GM12878 (cell line): ENCODE measurements at regions not wholly inside any gene's neighbourhood (a gene's known extent, or its start where the extent isn't known, plus 50 kb on each side); places are given as distances from the start of the nearest gene placed in this dataset.
A peak's percentile ranks its signal among the peaks of the same experiment; 100 is the strongest.

Experiments used
- ATAC-seq: fragments of 200-7000 bp; cut with Tn5 transposase; 3 replicates; pipeline ENCODE4 v1.9.1; 2020; ENCODE audit warnings: mild to moderate bottlenecking, moderate library complexity
- BruUV-seq: library from RNA; stranded (reverse); fragments of 400-500 nt; replicated peaks from 2 replicates; lab custom pipeline; 2021; lab: Mats Ljungman, UMichigan
- CTCF ChIA-PET: fragments of 300-600 bp; sonication (Branson Sonifier 250); formaldehyde crosslinking; extraction: SDS; loops from one replicate; lab custom pipeline; 2021; ENCODE audit warnings: inconsistent platforms; lab: Yijun Ruan, JAX
- POLR2A ChIA-PET: fragments of 350-600 bp; formaldehyde crosslinking; extraction: SDS; loops from one replicate; lab custom pipeline; 2021; ENCODE audit warnings: inconsistent platforms; lab: Charles Lee
- RAD21 ChIA-PET: fragments of 300-600 bp; sonication (Branson Sonifier 250); formaldehyde crosslinking; loops from one replicate; lab custom pipeline; 2023; ENCODE audit warnings: antibody characterized with exemption; ENCODE audit not compliant: unreplicated experiment; lab: Charles Lee
- SMC1A ChIA-PET: fragments of 300-600 bp; sonication (Branson Sonifier 250); formaldehyde crosslinking; loops from one replicate; lab custom pipeline; 2023; ENCODE audit not compliant: unreplicated experiment, uncharacterized antibody; lab: Charles Lee
- DNase-seq: peaks from one replicate; pipeline ENCODE4 v3.0.0-alpha.2; 2011; ENCODE audit warnings: low read depth, low spot score
- FAIRE-seq: peaks from 3 replicates; lab custom pipeline; 2011; peaks lifted over from hg19 to GRCh38; lab: Jason Lieb, UNC
- H2AFZ ChIP-seq: 2 replicates; pipeline ENCODE4 v1.6.0; 2011; ENCODE audit warnings: low read depth, low read length, control low read depth; ENCODE audit not compliant: control insufficient read depth
- H3K27ac ChIP-seq: 2 replicates; pipeline ENCODE4 v1.5.1; 2011; ENCODE audit warnings: control low read depth; ENCODE audit not compliant: control insufficient read depth, insufficient read depth
- H3K27me3 ChIP-seq, 2 experiments: replicated peaks in 1 of 2; 2 replicates each; pipeline versions ENCODE4 v1.6.0 to v1.6.1; 2011; ENCODE audit warnings: low read length in 1 of 2; ENCODE audit not compliant: control insufficient read depth in 2 of 2, insufficient read depth in 2 of 2
- H3K36me3 ChIP-seq, 2 experiments: 2 replicates each; pipeline ENCODE4 v1.5.1; 2011; ENCODE audit warnings: low read length in 1 of 2; ENCODE audit not compliant: control insufficient read depth in 2 of 2, insufficient read depth in 2 of 2
- H3K4me1 ChIP-seq: 2 replicates; pipeline ENCODE4 v1.6.1; 2011; ENCODE audit warnings: mild to moderate bottlenecking, low read length, moderate library complexity, mixed read lengths; ENCODE audit not compliant: control insufficient read depth, insufficient read depth
- H3K4me2 ChIP-seq: 2 replicates; pipeline ENCODE4 v1.6.0; 2011; ENCODE audit warnings: control low read depth; ENCODE audit not compliant: control insufficient read depth, insufficient read depth
- H3K4me3 ChIP-seq: fragments of 200-600 bp; sonication (generic); 2 replicates; pipeline ENCODE4 v1.5.1; 2016
- H3K79me2 ChIP-seq: 2 replicates; pipeline ENCODE4 v1.6.0; 2011; ENCODE audit warnings: low read length; ENCODE audit not compliant: control insufficient read depth, insufficient read depth
- H3K9ac ChIP-seq: 2 replicates; pipeline ENCODE4 v1.8.0; 2011; ENCODE audit warnings: low read length, control low read depth, mixed read lengths; ENCODE audit not compliant: control insufficient read depth, insufficient read depth
- H3K9me3 ChIP-seq: replicated peaks from 3 replicates; pipeline ENCODE4 v1.5.1; 2011; ENCODE audit warnings: mild to moderate bottlenecking, low read length; ENCODE audit not compliant: control insufficient read depth, insufficient read depth
- H4K20me1 ChIP-seq: 2 replicates; pipeline ENCODE4 v1.6.0; 2011; ENCODE audit not compliant: control insufficient read depth, insufficient read depth
- EED ChIP-seq: sonication (generic); IDR thresholded peaks from 2 replicates; pipeline ENCODE4 v1.6.1; 2016; ENCODE audit warnings: antibody characterized with exemption, low read depth
- FOS ChIP-seq: IDR thresholded peaks from 3 replicates; pipeline ENCODE4 v1.6.1; 2011; ENCODE audit warnings: borderline replicate concordance; ENCODE audit not compliant: insufficient read length; ENCODE audit errors: extremely low read depth
- KAT2A ChIP-seq: conservative IDR thresholded peaks from 2 replicates; pipeline ENCODE4 v1.6.1; 2011; ENCODE audit warnings: low read depth, low read length; ENCODE audit not compliant: control insufficient read depth
- MTA2 ChIP-seq: fragments of 450-650 bp; IDR thresholded peaks from 2 replicates; pipeline ENCODE4 v1.6.1; 2016; ENCODE audit warnings: low read depth, mild to moderate bottlenecking, moderate library complexity
- MXI1 ChIP-seq: fragments of 150-350 bp; IDR thresholded peaks from 2 replicates; pipeline ENCODE4 v1.6.1; 2011; ENCODE audit warnings: low read depth, mild to moderate bottlenecking, inconsistent platforms, low read length, improper control_type of control experiment
- NFYA ChIP-seq: IDR thresholded peaks from 2 replicates; pipeline ENCODE4 v1.6.1; 2011; ENCODE audit warnings: low read depth, mild to moderate bottlenecking, low read length, improper control_type of control experiment, borderline replicate concordance
- PAX5 ChIP-seq: IDR thresholded peaks from 2 replicates; pipeline ENCODE4 v1.6.1; 2011; ENCODE audit warnings: low read depth, low read length, borderline replicate concordance
- RAD51 ChIP-seq: fragments of 450-650 bp; IDR thresholded peaks from 2 replicates; pipeline ENCODE4 v1.6.1; 2016; ENCODE audit warnings: moderate library complexity, mild to moderate bottlenecking, inconsistent platforms
- RB1 ChIP-seq: fragments of 450-650 bp; formaldehyde crosslinking; IDR thresholded peaks from 2 replicates; pipeline ENCODE4 v1.6.1; 2017; ENCODE audit warnings: mild to moderate bottlenecking, borderline replicate concordance
- RFX5 ChIP-seq: IDR thresholded peaks from 2 replicates; pipeline ENCODE4 v1.6.1; 2011; ENCODE audit warnings: low read depth, low read length, improper control_type of control experiment
- SP1 ChIP-seq: IDR thresholded peaks from one replicate; pipeline ENCODE4 v1.6.1; 2011; ENCODE audit warnings: low read depth, low read length
- SPI1 ChIP-seq: IDR thresholded peaks from 2 replicates; pipeline ENCODE4 v1.6.1; 2011; ENCODE audit warnings: low read depth, mild to moderate bottlenecking, low read length, moderate library complexity, borderline replicate concordance; ENCODE audit not compliant: insufficient read depth
- TARDBP ChIP-seq: IDR thresholded peaks from 2 replicates; pipeline ENCODE4 v1.6.1; 2016; ENCODE audit warnings: borderline replicate concordance
- WGBS: methylation state at CpG from one replicate; pipeline ENCODE4 v1.1.6; 2016; ENCODE audit warnings: low lambda C conversion rate; ENCODE audit not compliant: insufficient replicate concordance, insufficient coverage; ENCODE audit errors: missing lambda C conversion rate; 5-methylcytosine and 5-hydroxymethylcytosine counted together
- in situ Hi-C: fragments of 300-500 bp; cut with MboI; formaldehyde crosslinking; loops from 9 replicates; pipeline ENCODE4 v1.14.3; 2018; ENCODE audit warnings: mixed read lengths
- intact Hi-C: fragments of 100-400 bp; cut with micrococcal nuclease; formaldehyde crosslinking; loops from one replicate; pipeline ENCODE4 v1.14.2; 2022; ENCODE audit not compliant: unreplicated experiment
- TF ChIP-seq, protein P1 (sequence below): fragments of 150-350 bp; IDR thresholded peaks from 2 replicates; pipeline ENCODE4 v1.6.1; 2014; ENCODE audit warnings: mild to moderate bottlenecking, low read depth, low read length
- TF ChIP-seq, protein P2 (sequence below): IDR thresholded peaks from 2 replicates; pipeline ENCODE4 v1.6.1; 2011; ENCODE audit warnings: borderline replicate concordance, low read depth, mild to moderate bottlenecking, moderate library complexity, mixed read lengths, low read length; ENCODE audit not compliant: insufficient read depth; ENCODE audit errors: extremely low read length

DNA sequence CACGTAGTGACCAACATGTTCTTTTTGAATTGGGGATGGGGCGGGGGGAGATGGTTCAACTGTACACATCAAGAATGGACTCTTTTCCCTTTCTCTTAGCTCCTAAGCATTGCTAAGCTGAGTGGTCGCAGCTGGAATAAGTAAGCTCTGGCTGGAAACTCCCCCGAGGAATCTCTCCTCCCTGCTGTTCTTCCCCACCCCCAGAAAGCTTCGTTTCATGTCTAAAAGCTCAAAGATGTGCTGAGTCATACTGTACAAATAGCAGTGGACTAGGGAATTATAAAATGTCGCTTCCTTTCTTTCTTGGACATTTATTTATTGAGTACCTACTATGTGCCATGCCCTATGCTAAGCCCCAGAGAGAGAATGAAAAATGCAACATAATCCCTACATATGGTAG, 191.1 kb upstream of the ADO start:
- no peaks in the 10 kb centered on the region for H3K27me3 ChIP-seq
- in situ Hi-C loops (loop anchor here (5.0 kb wide), 1 partner anchor 199 kb away; no protein-coding TSS in a partner anchor), intact Hi-C loops (loop anchor here (5.0 kb wide), 3 partner anchors 94 to 544 kb away; no protein-coding TSS in a partner anchor)
- H3K9ac ChIP-seq: no peak overlapping the region
- no peak overlapping the region for H3K4me3 ChIP-seq
- peaks cover 32% of the 10 kb centered on the region for H3K4me1 ChIP-seq
- 83% methylated on average over 6 of the region's 6 CpGs for WGBS
- no peaks in the 10 kb centered on the region for H4K20me1 ChIP-seq
- no peak for ATAC-seq
- no TSS peak for BruUV-seq
- CTCF ChIA-PET: interaction anchor here (0.7 to 7.5 kb wide), 15 partner anchors 14 to 553 kb away, joined by 3 to 123 read pairs (median 6); partner anchors contain the start of gene EGR2
- SMC1A ChIA-PET: interaction anchor here (0.8 to 8.9 kb wide), 15 partner anchors 10 to 540 kb away, joined by 3 to 131 read pairs (median 5); partner anchors contain the start of gene EGR2
- no peaks in the 10 kb centered on the region; the same call in 2 of the 3 replicates for H3K9me3 ChIP-seq
- RAD21 ChIA-PET: interaction anchor here (0.8 to 6.5 kb wide), 16 partner anchors 14 to 544 kb away, joined by 3 to 132 read pairs (median 4); partner anchors contain the start of gene EGR2
- DNase-seq: no peak
- FAIRE-seq: no peak
- H3K36me3 ChIP-seq: no peaks in the 10 kb centered on the region
- TF ChIP-seq FOS (no peak), NFYA (no peak), RAD51 (no peak), MTA2 (no peak), RB1 (no peak), SPI1 (no peak), MXI1 (no peak), PAX5 (no peak), TARDBP (no peak), EED (no peak), RFX5 (no peak), SP1 (no peak), KAT2A (no peak)
- TF ChIP-seq, protein P1, sequence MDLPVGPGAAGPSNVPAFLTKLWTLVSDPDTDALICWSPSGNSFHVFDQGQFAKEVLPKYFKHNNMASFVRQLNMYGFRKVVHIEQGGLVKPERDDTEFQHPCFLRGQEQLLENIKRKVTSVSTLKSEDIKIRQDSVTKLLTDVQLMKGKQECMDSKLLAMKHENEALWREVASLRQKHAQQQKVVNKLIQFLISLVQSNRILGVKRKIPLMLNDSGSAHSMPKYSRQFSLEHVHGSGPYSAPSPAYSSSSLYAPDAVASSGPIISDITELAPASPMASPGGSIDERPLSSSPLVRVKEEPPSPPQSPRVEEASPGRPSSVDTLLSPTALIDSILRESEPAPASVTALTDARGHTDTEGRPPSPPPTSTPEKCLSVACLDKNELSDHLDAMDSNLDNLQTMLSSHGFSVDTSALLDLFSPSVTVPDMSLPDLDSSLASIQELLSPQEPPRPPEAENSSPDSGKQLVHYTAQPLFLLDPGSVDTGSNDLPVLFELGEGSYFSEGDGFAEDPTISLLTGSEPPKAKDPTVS: no peak
- TF ChIP-seq, protein P2, sequence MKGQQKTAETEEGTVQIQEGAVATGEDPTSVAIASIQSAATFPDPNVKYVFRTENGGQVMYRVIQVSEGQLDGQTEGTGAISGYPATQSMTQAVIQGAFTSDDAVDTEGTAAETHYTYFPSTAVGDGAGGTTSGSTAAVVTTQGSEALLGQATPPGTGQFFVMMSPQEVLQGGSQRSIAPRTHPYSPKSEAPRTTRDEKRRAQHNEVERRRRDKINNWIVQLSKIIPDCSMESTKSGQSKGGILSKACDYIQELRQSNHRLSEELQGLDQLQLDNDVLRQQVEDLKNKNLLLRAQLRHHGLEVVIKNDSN: no peak
- H2AFZ ChIP-seq: no peak overlapping the region
- H3K79me2 ChIP-seq: no peaks in the 10 kb centered on the region
- no peak overlapping the region for H3K4me2 ChIP-seq
- peak overlapping the region; percentile 22; the same call in 1 of the 2 replicates for H3K27ac ChIP-seq
- POLR2A ChIA-PET: interaction anchor here (0.5 to 1.6 kb wide), 6 partner anchors 21 to 291 kb away, joined by 3 to 5 read pairs (median 4); partner anchors contain the start of gene EGR2
